Spleen (tissue), 7 donors: ENCODE measurements at regions not wholly inside any gene's neighbourhood (a gene's known extent, or its start where the extent isn't known, plus 50 kb on each side); places are given as distances from the start of the nearest gene placed in this dataset.

Source experiments
- POLR2A ChIP-seq, 3 donors: fragments of 450-650 bp; IDR thresholded peaks; one replicate each; pipeline ENCODE4 v1.5.1; 2017; ENCODE audit warnings: antibody characterized with exemption in 3 of 3, mild to moderate bottlenecking in 1 of 3
- POLR2AphosphoS5 ChIP-seq, 3 donors: sonication (generic); formaldehyde crosslinking; IDR thresholded peaks; one replicate each; pipeline ENCODE4 v1.5.1; 2017; ENCODE audit warnings: antibody characterized with exemption in 3 of 3
- TF ChIP-seq, protein P1 (sequence below), 11 experiments: fragments of 200-600 bp in 7 of 11; fragments of 450-650 bp in 4 of 11; sonication (generic) in 4 of 11; IDR thresholded peaks in 8 of 11; conservative IDR thresholded peaks in 3 of 11; 1 replicate in 7 of 11; 2 replicates in 4 of 11; pipeline versions ENCODE4 v1.4.0 to v1.8.0; 2016 to 2021; ENCODE audit warnings: antibody characterized with exemption in 11 of 11, inconsistent platforms in 4 of 11, mild to moderate bottlenecking in 1 of 11
- donor health status: DM: no; HTN: no; CAD: no; lungs with moderate emphysema.
- donor health status: DM: no; HTN: no; CAD: no.
- donor health status: DM: no; HTN: no; CAD: no.

DNA sequence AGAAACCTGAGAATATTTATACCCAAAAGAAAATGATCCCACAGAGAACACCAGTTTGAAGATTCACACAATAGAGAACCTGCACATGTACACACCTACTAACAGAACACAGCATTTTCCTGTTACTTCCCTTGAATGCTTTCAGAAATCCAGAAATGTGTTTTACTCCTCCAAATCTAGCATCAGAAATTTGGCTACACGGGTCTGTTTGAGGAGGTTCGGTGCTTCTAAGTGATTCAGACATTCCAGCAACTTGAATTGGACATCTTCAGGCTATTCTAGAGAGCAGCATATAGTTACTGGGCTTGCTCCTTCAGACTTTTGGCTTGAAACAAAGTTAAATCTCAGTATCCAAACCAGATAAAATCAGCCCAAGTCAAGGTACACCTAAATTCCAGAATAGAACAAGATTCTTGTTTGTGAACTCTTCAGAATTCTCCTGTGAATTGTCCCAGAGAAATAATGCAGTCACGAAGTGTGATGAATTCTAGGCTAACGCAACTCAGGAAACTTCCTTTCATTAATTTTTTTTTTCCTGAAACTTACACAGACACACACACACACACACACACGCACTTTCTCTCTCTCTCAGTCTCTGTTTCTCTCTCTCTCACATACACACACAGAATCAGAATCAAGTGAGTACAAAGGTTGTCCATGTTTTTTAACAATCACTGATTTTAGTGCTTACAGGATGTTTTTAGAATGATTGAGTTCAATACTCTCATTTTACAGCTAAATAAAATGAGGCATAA lies 278.4 kb upstream of the SNX7 start:
- TF ChIP-seq, protein P1, sequence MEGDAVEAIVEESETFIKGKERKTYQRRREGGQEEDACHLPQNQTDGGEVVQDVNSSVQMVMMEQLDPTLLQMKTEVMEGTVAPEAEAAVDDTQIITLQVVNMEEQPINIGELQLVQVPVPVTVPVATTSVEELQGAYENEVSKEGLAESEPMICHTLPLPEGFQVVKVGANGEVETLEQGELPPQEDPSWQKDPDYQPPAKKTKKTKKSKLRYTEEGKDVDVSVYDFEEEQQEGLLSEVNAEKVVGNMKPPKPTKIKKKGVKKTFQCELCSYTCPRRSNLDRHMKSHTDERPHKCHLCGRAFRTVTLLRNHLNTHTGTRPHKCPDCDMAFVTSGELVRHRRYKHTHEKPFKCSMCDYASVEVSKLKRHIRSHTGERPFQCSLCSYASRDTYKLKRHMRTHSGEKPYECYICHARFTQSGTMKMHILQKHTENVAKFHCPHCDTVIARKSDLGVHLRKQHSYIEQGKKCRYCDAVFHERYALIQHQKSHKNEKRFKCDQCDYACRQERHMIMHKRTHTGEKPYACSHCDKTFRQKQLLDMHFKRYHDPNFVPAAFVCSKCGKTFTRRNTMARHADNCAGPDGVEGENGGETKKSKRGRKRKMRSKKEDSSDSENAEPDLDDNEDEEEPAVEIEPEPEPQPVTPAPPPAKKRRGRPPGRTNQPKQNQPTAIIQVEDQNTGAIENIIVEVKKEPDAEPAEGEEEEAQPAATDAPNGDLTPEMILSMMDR (IDR thresholded peaks at IDR 0.05 in 8 of 11, conservative IDR thresholded peaks at IDR 0.05 in 3 of 11): no peak
- TF ChIP-seq POLR2A (IDR thresholded peaks at IDR 0.05): no peak
- no peak for TF ChIP-seq POLR2AphosphoS5 (IDR thresholded peaks at IDR 0.05)
